CD4-positive, alpha-beta T cell (primary cell): ENCODE measurements at regions not wholly inside any gene's neighbourhood (a gene's known extent, or its start where the extent isn't known, plus 50 kb on each side); places are given as distances from the start of the nearest gene placed in this dataset.

Experiments
- ATAC-seq: fragments of 200-7000 bp; cut with Tn5 transposase; one replicate; pipeline ENCODE4 v1.10.0; 2022; ENCODE audit warnings: mild to moderate bottlenecking; ENCODE audit not compliant: poor library complexity
- CTCF ChIA-PET: fragments of 350-600 bp; sonication (Branson Sonifier 250); formaldehyde crosslinking; loops from one replicate; lab custom pipeline; 2021; ENCODE audit warnings: antibody characterized with exemption, inconsistent platforms; lab: Charles Lee
- POLR2A ChIA-PET: fragments of 350-600 bp; sonication (Branson Sonifier 250); formaldehyde crosslinking; loops from one replicate; lab custom pipeline; 2021; ENCODE audit warnings: antibody characterized with exemption, inconsistent platforms; lab: Charles Lee
- DNase-seq, 14 experiments: peaks; one replicate each; pipeline ENCODE4 v3.0.0-alpha.2; 2013 to 2020; ENCODE audit warnings: mixed read lengths in 2 of 14
- H3K27ac ChIP-seq, 2 donors: one replicate each; pipeline versions ENCODE4 v1.5.1 to v1.7.0; 2013; ENCODE audit warnings: low read length in 2 of 2, low read depth in 1 of 2, mild to moderate bottlenecking in 1 of 2
- H3K27me3 ChIP-seq, 2 experiments: 1 replicate in 1 of 2; 2 replicates in 1 of 2; pipeline versions ENCODE4 v1.6.1 to v1.7.0; 2013; ENCODE audit warnings: low read length in 2 of 2, control low read depth in 1 of 2, mild to moderate bottlenecking in 1 of 2, moderate library complexity in 1 of 2; ENCODE audit not compliant: insufficient read depth in 2 of 2, control insufficient read depth in 1 of 2
- H3K36me3 ChIP-seq: one replicate; pipeline ENCODE4 v1.6.1; 2013; ENCODE audit warnings: low read length, control low read depth; ENCODE audit not compliant: insufficient read depth
- H3K4me1 ChIP-seq: one replicate; pipeline ENCODE4 v1.6.1; 2013; ENCODE audit warnings: low read length, control low read depth; ENCODE audit not compliant: insufficient read depth
- H3K4me3 ChIP-seq: one replicate; pipeline ENCODE4 v1.5.1; 2013; ENCODE audit warnings: mild to moderate bottlenecking, low read length, moderate library complexity
- H3K9me3 ChIP-seq, 2 experiments: 1 replicate in 1 of 2; 2 replicates in 1 of 2; pipeline versions ENCODE4 v1.6.1 to v1.7.0; 2013; ENCODE audit warnings: low read length in 2 of 2, mild to moderate bottlenecking in 2 of 2, control low read depth in 1 of 2, moderate library complexity in 1 of 2; ENCODE audit not compliant: control insufficient read depth in 1 of 2, insufficient read depth in 1 of 2
- H3K27ac Mint-ChIP-seq: one replicate; pipeline ENCODE4 v1.8.0; 2020; ENCODE audit warnings: mixed read lengths
- H3K27me3 Mint-ChIP-seq: one replicate; pipeline ENCODE4 v1.8.0; 2021; ENCODE audit warnings: mixed read lengths
- H3K36me3 Mint-ChIP-seq: one replicate; pipeline ENCODE4 v1.8.0; 2021; ENCODE audit warnings: low read depth, mixed read lengths
- H3K4me1 Mint-ChIP-seq: one replicate; pipeline ENCODE4 v1.8.0; 2021; ENCODE audit warnings: low read depth, mixed read lengths
- H3K4me3 Mint-ChIP-seq: one replicate; pipeline ENCODE4 v1.8.0; 2020; ENCODE audit warnings: mild to moderate bottlenecking, mixed read lengths
- H3K9me3 Mint-ChIP-seq: one replicate; pipeline ENCODE4 v1.8.0; 2020; ENCODE audit warnings: mixed read lengths
- CTCF ChIP-seq: fragments of 200-600 bp; IDR thresholded peaks from one replicate; pipeline ENCODE4 v1.8.0; 2022; ENCODE audit warnings: antibody characterized with exemption, mild to moderate bottlenecking
- intact Hi-C, 2 experiments: fragments of 100-400 bp; cut with DNase I in 1 of 2; cut with micrococcal nuclease in 1 of 2; formaldehyde crosslinking; loops; one replicate each; pipeline versions ENCODE4 v1.15.1 to v1.9.0; 2023 to 2025; cut with DNase I, micrococcal nuclease

GRCh38 chr13:21970918-21971317 lies 300.0 kb downstream of the FGF9 start:
- Mint-ChIP-seq H3K27me3 (no peaks in the 10 kb centered on the region), H3K4me1 (no peaks in the 10 kb centered on the region), H3K27ac (no peak overlapping the region), H3K4me3 (no peak overlapping the region), H3K9me3 (no peaks in the 10 kb centered on the region), H3K36me3 (no peaks in the 10 kb centered on the region)
- POLR2A ChIA-PET, result no interaction called here
- Histone ChIP-seq H3K36me3 (no peaks in the 10 kb centered on the region), H3K27ac (no peak overlapping the region), H3K9me3 (no peaks in the 10 kb centered on the region), H3K4me1 (no peaks in the 10 kb centered on the region), H3K27me3 (no peaks in the 10 kb centered on the region), H3K4me3 (no peak overlapping the region)
- CTCF ChIA-PET, result no interaction called here
- no peak for TF ChIP-seq CTCF
- intact Hi-C loops, result no loop called here
- DNase-seq (no peak), ATAC-seq (no peak)

GRCh38 chr13:21971662-21972621 lies 301.1 kb downstream of the FGF9 start:
- H3K36me3 Mint-ChIP-seq, result no peaks in the 10 kb centered on the region
- H3K9me3 ChIP-seq, result no peaks in the 10 kb centered on the region
- ATAC-seq (no peak), DNase-seq (no peak)
- H3K4me1 Mint-ChIP-seq, result no peaks in the 10 kb centered on the region
- intact Hi-C loops, result no loop called here
- no peak overlapping the region for H3K4me3 Mint-ChIP-seq
- TF ChIP-seq CTCF, result no peak
- H3K27me3 ChIP-seq, result no peaks in the 10 kb centered on the region
- H3K27ac ChIP-seq, result no peak overlapping the region
- no peak overlapping the region for H3K4me3 ChIP-seq
- no peaks in the 10 kb centered on the region for H3K27me3 Mint-ChIP-seq
- no peaks in the 10 kb centered on the region for H3K36me3 ChIP-seq
- POLR2A ChIA-PET, result no interaction called here
- H3K9me3 Mint-ChIP-seq, result no peaks in the 10 kb centered on the region
- no peaks in the 10 kb centered on the region for H3K4me1 ChIP-seq
- H3K27ac Mint-ChIP-seq, result no peak overlapping the region
- CTCF ChIA-PET, result interaction anchor here (0.7 kb wide), 2 partner anchors 40 to 1838 kb away, joined by 3 read pairs; no protein-coding TSS in a partner anchor

- DNase-seq (no peak), ATAC-seq (no peak)
- Histone ChIP-seq H3K4me3 (no peak overlapping the region), H3K36me3 (no peaks in the 10 kb centered on the region), H3K27me3 (no peaks in the 10 kb centered on the region), H3K4me1 (no peaks in the 10 kb centered on the region), H3K27ac (no peak overlapping the region), H3K9me3 (no peaks in the 10 kb centered on the region)
- Mint-ChIP-seq H3K27me3 (no peaks in the 10 kb centered on the region), H3K4me1 (no peaks in the 10 kb centered on the region), H3K9me3 (no peaks in the 10 kb centered on the region), H3K27ac (no peak overlapping the region), H3K4me3 (no peak overlapping the region), H3K36me3 (no peaks in the 10 kb centered on the region)
- POLR2A ChIA-PET, result no interaction called here
- no peak for TF ChIP-seq CTCF
- CTCF ChIA-PET, result no interaction called here
- intact Hi-C loops, result no loop called here
Observed at GRCh38 chr13:21973437-21974125, 302.7 kb downstream of the FGF9 start.
